Endodermal cell (in vitro differentiated cells): ENCODE measurements at regions not wholly inside any gene's neighbourhood (a gene's known extent, or its start where the extent isn't known, plus 50 kb on each side); places are given as distances from the start of the nearest gene placed in this dataset.

Experiments used
- DNase-seq: peaks from one replicate; pipeline ENCODE4 v3.0.0-alpha.2; 2017
- H3K27ac ChIP-seq: 2 replicates; pipeline ENCODE4 v1.5.1; 2013; ENCODE audit warnings: mild to moderate bottlenecking, low read depth, low read length, moderate library complexity
- H3K27me3 ChIP-seq: 2 replicates; pipeline ENCODE4 v1.6.1; 2013; ENCODE audit warnings: mild to moderate bottlenecking, low read length, moderate library complexity; ENCODE audit not compliant: insufficient read depth, control insufficient read depth, poor library complexity, severe bottlenecking
- H3K36me3 ChIP-seq: 2 replicates; pipeline ENCODE4 v1.7.0; 2013; ENCODE audit warnings: mild to moderate bottlenecking, low read length, moderate library complexity; ENCODE audit not compliant: control insufficient read depth, insufficient read depth
- H3K4me1 ChIP-seq: one replicate; pipeline ENCODE4 v1.7.0; 2013; ENCODE audit warnings: low read length; ENCODE audit not compliant: control insufficient read depth, insufficient read depth
- H3K4me3 ChIP-seq: 2 replicates; pipeline ENCODE4 v1.5.1; 2013; ENCODE audit warnings: mild to moderate bottlenecking, low read length, moderate library complexity
- H3K9ac ChIP-seq: 2 replicates; pipeline ENCODE4 v1.6.1; 2013; ENCODE audit warnings: mild to moderate bottlenecking, low read length, moderate library complexity; ENCODE audit not compliant: poor library complexity, severe bottlenecking; ENCODE audit errors: extremely low read depth
- H3K9me3 ChIP-seq: 2 replicates; pipeline ENCODE4 v1.6.1; 2013; ENCODE audit warnings: mild to moderate bottlenecking, low read length, moderate library complexity; ENCODE audit not compliant: control insufficient read depth
- H3K27ac Mint-ChIP-seq: 2 replicates; pipeline ENCODE4 v1.8.0; 2020; ENCODE audit warnings: mixed read lengths
- H3K27me3 Mint-ChIP-seq: 2 replicates; pipeline ENCODE4 v1.8.0; 2021; ENCODE audit warnings: mild to moderate bottlenecking, mixed read lengths; ENCODE audit not compliant: insufficient read depth
- H3K36me3 Mint-ChIP-seq: 2 replicates; pipeline ENCODE4 v1.8.0; 2020; ENCODE audit warnings: low read depth, mixed read lengths
- H3K4me1 Mint-ChIP-seq: 2 replicates; pipeline ENCODE4 v1.8.0; 2020; ENCODE audit warnings: mixed read lengths
- H3K4me3 Mint-ChIP-seq: 2 replicates; pipeline ENCODE4 v1.8.0; 2020; ENCODE audit warnings: mild to moderate bottlenecking, moderate library complexity, mixed read lengths
- H3K9me3 Mint-ChIP-seq: 2 replicates; pipeline ENCODE4 v1.8.0; 2020; ENCODE audit warnings: mild to moderate bottlenecking, mixed read lengths
- WGBS, 2 experiments: methylation state at CpG; one replicate each; pipeline versions ENCODE4 v1.1.5 to v1.1.7; 2013; ENCODE audit warnings: missing lambda C conversion rate in 2 of 2, mixed read lengths in 1 of 2; ENCODE audit not compliant: insufficient coverage in 1 of 2, insufficient read length in 1 of 2; 5-methylcytosine and 5-hydroxymethylcytosine counted together
- TF ChIP-seq, protein P1 (sequence below): fragments of 200-600 bp; sonication (generic); conservative IDR thresholded peaks from 2 replicates; pipeline ENCODE4 v1.5.0; 2021; ENCODE audit warnings: antibody characterized with exemption, mild to moderate bottlenecking

DNA sequence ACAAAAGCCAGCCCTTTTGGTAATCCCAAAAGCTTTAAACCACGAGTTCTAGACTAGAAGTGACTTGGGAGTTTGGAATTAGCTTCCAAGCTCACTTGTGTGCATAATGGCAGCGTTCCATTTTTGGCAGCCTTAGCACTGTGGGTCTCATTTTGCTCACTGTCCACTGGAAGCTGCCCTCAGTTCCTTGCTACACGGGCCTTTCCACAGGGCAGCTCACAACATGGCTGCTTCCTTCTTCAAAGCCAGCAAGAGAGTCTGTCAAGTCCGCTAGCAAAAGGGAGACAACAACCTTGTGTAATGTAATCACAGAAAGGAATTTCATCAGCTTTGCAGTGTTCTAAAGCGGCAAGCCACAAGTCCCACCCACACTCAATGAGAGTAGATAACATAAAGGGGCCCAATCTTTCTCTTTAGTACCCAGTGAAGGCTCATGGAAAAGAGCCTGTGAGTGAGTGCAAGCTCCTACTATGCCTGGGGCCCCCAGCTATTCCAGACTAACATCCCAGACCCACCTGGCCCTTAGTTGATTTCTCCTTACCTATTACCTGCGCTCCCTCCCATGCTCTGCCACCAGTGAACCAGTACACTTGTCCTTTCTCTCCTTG is 168.5 kb upstream of the FOXN2 start:
- TF ChIP-seq, protein P1, sequence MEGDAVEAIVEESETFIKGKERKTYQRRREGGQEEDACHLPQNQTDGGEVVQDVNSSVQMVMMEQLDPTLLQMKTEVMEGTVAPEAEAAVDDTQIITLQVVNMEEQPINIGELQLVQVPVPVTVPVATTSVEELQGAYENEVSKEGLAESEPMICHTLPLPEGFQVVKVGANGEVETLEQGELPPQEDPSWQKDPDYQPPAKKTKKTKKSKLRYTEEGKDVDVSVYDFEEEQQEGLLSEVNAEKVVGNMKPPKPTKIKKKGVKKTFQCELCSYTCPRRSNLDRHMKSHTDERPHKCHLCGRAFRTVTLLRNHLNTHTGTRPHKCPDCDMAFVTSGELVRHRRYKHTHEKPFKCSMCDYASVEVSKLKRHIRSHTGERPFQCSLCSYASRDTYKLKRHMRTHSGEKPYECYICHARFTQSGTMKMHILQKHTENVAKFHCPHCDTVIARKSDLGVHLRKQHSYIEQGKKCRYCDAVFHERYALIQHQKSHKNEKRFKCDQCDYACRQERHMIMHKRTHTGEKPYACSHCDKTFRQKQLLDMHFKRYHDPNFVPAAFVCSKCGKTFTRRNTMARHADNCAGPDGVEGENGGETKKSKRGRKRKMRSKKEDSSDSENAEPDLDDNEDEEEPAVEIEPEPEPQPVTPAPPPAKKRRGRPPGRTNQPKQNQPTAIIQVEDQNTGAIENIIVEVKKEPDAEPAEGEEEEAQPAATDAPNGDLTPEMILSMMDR, result no peak
- H3K9me3 Mint-ChIP-seq, result peaks cover 6% of the 10 kb centered on the region
- Histone ChIP-seq H3K27me3 (no peaks in the 10 kb centered on the region), H3K27ac (no peak overlapping the region), H3K9me3 (peaks cover 9% of the 10 kb centered on the region), H3K36me3 (no peaks in the 10 kb centered on the region), H3K4me3 (no peak overlapping the region), H3K4me1 (peaks cover 2% of the 10 kb centered on the region), H3K9ac (no peak overlapping the region)
- 85 to 90% methylated on average over 5 to 6 of the region's 6 CpGs for WGBS, 2 experiments
- DNase-seq, result no peak
- H3K27ac Mint-ChIP-seq, result no peak overlapping the region
- no peak overlapping the region for H3K4me3 Mint-ChIP-seq
- no peaks in the 10 kb centered on the region for H3K36me3 Mint-ChIP-seq
- H3K27me3 Mint-ChIP-seq, result peaks cover 1% of the 10 kb centered on the region
- no peaks in the 10 kb centered on the region for H3K4me1 Mint-ChIP-seq

DNA sequence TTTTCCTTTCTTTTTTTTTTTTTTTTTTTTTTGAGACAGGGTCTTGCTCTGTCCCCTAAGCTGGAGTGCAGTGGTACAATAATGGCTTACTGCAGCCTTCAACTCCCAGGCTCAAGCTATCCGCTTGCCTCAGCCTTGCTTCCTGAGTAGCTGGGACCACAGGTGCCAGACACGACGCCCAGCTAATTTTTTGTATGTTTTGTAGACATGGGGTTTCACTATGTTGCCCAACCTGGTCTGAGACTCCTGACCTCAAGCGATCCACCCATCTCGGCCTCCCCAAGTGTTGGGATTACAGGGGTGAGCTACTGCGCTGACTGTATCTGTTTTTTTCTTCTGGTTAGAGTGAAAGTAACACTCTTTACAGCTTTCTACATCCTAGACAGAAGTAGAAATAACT is 167.9 kb upstream of the FOXN2 start:
- H3K4me1 Mint-ChIP-seq, result no peaks in the 10 kb centered on the region
- Histone ChIP-seq H3K27me3 (no peaks in the 10 kb centered on the region), H3K27ac (no peak overlapping the region), H3K9ac (no peak overlapping the region), H3K36me3 (no peaks in the 10 kb centered on the region), H3K9me3 (peaks cover 9% of the 10 kb centered on the region), H3K4me1 (peaks cover 2% of the 10 kb centered on the region), H3K4me3 (no peak overlapping the region)
- no peaks in the 10 kb centered on the region for H3K36me3 Mint-ChIP-seq
- TF ChIP-seq, protein P1, result no peak
- no peak overlapping the region for H3K27ac Mint-ChIP-seq
- H3K27me3 Mint-ChIP-seq, result peaks cover 1% of the 10 kb centered on the region
- H3K9me3 Mint-ChIP-seq, result peaks cover 6% of the 10 kb centered on the region
- H3K4me3 Mint-ChIP-seq, result no peak overlapping the region
- 90 to 99% methylated on average over 1 to 6 of the region's 6 CpGs for WGBS, 2 experiments
- DNase-seq, result no peak

DNA sequence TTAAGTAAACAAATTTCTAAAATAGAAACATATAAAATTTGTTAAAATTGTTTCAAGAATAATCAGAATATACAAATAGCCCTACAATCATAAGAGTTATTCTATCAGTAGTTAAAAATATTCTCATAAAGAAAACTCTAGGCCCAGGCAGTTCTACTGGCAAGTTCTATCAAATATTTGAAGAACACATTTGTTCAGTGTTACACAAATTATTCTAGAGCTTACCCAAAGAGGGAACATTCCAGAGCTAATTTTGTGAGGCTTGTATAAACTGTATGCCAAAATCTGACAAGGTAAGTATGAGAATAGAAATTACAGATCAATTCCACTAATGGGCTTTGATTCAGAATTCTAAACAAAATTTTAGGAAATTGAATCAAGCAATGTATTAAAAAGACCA is 166.8 kb upstream of the FOXN2 start:
- H3K9ac ChIP-seq, result no peak overlapping the region
- TF ChIP-seq, protein P1, result no peak
- H3K27me3 ChIP-seq, result no peaks in the 10 kb centered on the region
- Mint-ChIP-seq H3K27me3 (no peaks in the 10 kb centered on the region), H3K27ac (no peak overlapping the region), H3K36me3 (no peaks in the 10 kb centered on the region), H3K4me3 (no peak overlapping the region), H3K4me1 (no peaks in the 10 kb centered on the region), H3K9me3 (peaks cover 6% of the 10 kb centered on the region)
- H3K27ac ChIP-seq, result no peak overlapping the region
- no peaks in the 10 kb centered on the region for H3K36me3 ChIP-seq
- no peak for DNase-seq
- H3K9me3 ChIP-seq, result peaks cover 9% of the 10 kb centered on the region
- peaks cover 2% of the 10 kb centered on the region for H3K4me1 ChIP-seq
- H3K4me3 ChIP-seq, result no peak overlapping the region
